ENCODE measurements at regions not wholly inside any gene's neighbourhood (a gene's known extent, or its start where the extent isn't known, plus 50 kb on each side); places are given as distances from the start of the nearest gene placed in this dataset.

- Mint-ChIP-seq H3K27me3 (ENCODE audit: unreplicated experiment) (peaks cover 6% of the 10 kb centered on the region), H3K4me3 (ENCODE audit: unreplicated experiment) (no peak overlapping the region), H3K9me3 (ENCODE audit: unreplicated experiment) (no peaks in the 10 kb centered on the region), H3K27ac (ENCODE audit: unreplicated experiment) (no peak overlapping the region), H3K36me3 (ENCODE audit: unreplicated experiment) (no peaks in the 10 kb centered on the region), H3K4me1 (ENCODE audit: unreplicated experiment) (no peaks in the 10 kb centered on the region)
- TF ChIP-seq, protein P1, sequence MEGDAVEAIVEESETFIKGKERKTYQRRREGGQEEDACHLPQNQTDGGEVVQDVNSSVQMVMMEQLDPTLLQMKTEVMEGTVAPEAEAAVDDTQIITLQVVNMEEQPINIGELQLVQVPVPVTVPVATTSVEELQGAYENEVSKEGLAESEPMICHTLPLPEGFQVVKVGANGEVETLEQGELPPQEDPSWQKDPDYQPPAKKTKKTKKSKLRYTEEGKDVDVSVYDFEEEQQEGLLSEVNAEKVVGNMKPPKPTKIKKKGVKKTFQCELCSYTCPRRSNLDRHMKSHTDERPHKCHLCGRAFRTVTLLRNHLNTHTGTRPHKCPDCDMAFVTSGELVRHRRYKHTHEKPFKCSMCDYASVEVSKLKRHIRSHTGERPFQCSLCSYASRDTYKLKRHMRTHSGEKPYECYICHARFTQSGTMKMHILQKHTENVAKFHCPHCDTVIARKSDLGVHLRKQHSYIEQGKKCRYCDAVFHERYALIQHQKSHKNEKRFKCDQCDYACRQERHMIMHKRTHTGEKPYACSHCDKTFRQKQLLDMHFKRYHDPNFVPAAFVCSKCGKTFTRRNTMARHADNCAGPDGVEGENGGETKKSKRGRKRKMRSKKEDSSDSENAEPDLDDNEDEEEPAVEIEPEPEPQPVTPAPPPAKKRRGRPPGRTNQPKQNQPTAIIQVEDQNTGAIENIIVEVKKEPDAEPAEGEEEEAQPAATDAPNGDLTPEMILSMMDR (IDR thresholded peaks at IDR 0.05) = no peak
- DNase-seq (ENCODE audit: extremely low spot score, unreplicated experiment) = no peak
Observed at GRCh38 chr1:199742547-199742946, 285.0 kb upstream of the NR5A2 start.

- TF ChIP-seq, protein P1 (IDR thresholded peaks at IDR 0.05) = no peak
- Mint-ChIP-seq H3K27ac (ENCODE audit: unreplicated experiment) (no peak overlapping the region), H3K4me3 (ENCODE audit: unreplicated experiment) (no peak overlapping the region), H3K9me3 (ENCODE audit: unreplicated experiment) (no peaks in the 10 kb centered on the region), H3K36me3 (ENCODE audit: unreplicated experiment) (no peaks in the 10 kb centered on the region), H3K4me1 (ENCODE audit: unreplicated experiment) (no peaks in the 10 kb centered on the region), H3K27me3 (ENCODE audit: unreplicated experiment) (peaks cover 12% of the 10 kb centered on the region)
- DNase-seq (ENCODE audit: extremely low spot score, unreplicated experiment) = no peak
Observed at GRCh38 chr1:199743227-199743626, 284.3 kb upstream of the NR5A2 start.

DNA sequence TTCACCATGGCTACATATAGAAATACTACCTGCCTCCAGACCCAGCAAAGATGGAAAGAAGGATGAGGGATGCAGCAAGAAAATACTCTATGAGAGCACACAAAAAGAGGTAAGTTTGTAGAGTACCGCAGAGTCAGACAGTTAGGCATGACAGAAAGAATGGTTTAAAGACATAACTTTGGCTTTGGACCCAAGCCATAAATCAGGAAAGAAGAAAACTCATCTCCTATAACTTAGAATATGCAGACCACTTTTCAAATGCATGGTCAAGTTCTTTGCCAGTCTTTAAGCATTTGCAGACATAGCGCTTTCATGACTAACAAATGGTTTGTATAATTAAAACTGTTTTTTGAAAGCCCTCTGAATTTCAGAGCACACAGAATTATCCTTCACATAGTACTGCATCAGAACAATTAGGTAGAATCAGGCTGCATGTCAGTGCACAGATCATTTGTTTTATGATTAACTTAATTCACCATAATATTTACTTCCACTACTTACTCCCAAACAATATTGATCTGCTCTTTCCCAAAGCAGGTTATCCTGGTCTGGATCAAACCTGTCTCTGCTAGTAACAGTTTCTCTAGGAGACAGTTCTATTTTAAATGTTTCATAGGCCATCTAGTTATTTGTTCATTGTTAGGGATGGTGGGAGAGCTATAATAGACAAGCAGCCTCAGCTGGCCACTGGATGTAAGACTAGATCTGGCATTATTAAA is 280.7 kb upstream of the NR5A2 start:
- TF ChIP-seq, protein P1 (IDR thresholded peaks at IDR 0.05) = no peak
- H3K36me3 Mint-ChIP-seq (ENCODE audit: unreplicated experiment) = no peaks in the 10 kb centered on the region
- no peak overlapping the region for H3K27ac Mint-ChIP-seq (ENCODE audit: unreplicated experiment)
- H3K9me3 Mint-ChIP-seq (ENCODE audit: unreplicated experiment) = no peaks in the 10 kb centered on the region
- no peak for DNase-seq (ENCODE audit: extremely low spot score, unreplicated experiment)
- H3K4me1 Mint-ChIP-seq (ENCODE audit: unreplicated experiment) = no peaks in the 10 kb centered on the region
- no peak overlapping the region for H3K4me3 Mint-ChIP-seq (ENCODE audit: unreplicated experiment)
- H3K27me3 Mint-ChIP-seq (ENCODE audit: unreplicated experiment) = peaks cover 12% of the 10 kb centered on the region

GRCh38 chr1:199747984-199748383 is 279.5 kb upstream of the NR5A2 start:
- no peaks in the 10 kb centered on the region for H3K36me3 Mint-ChIP-seq (ENCODE audit: unreplicated experiment)
- no peak for DNase-seq (ENCODE audit: extremely low spot score, unreplicated experiment)
- no peaks in the 10 kb centered on the region for H3K4me1 Mint-ChIP-seq (ENCODE audit: unreplicated experiment)
- H3K27ac Mint-ChIP-seq (ENCODE audit: unreplicated experiment) = no peak overlapping the region
- H3K4me3 Mint-ChIP-seq (ENCODE audit: unreplicated experiment) = no peak overlapping the region
- peaks cover 12% of the 10 kb centered on the region for H3K27me3 Mint-ChIP-seq (ENCODE audit: unreplicated experiment)
- TF ChIP-seq, protein P1 (IDR thresholded peaks at IDR 0.05) = no peak
- peaks cover 4% of the 10 kb centered on the region for H3K9me3 Mint-ChIP-seq (ENCODE audit: unreplicated experiment)

DNA sequence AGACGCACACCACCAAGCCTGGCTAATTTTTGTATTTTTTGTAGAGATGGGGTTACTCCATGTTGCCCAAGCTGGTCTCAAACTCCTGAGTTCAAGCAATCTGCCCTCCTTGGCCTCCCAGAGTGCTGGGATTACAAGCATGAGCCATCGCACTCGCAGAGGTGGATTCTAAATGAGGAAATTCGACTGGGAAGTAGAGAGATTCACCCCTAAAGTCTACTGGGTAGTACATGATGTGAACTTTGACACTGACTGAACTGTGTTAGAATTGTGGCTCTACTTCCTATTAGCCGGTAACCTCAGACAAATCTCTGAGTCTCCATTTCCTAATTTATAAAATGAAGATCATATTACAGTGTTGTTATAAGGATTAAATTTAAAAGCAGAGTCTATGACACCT is 276.0 kb upstream of the NR5A2 start:
- Mint-ChIP-seq H3K27me3 (ENCODE audit: unreplicated experiment) (peaks cover 14% of the 10 kb centered on the region), H3K4me1 (ENCODE audit: unreplicated experiment) (no peaks in the 10 kb centered on the region), H3K27ac (ENCODE audit: unreplicated experiment) (no peak overlapping the region), H3K9me3 (ENCODE audit: unreplicated experiment) (peaks cover 14% of the 10 kb centered on the region), H3K36me3 (ENCODE audit: unreplicated experiment) (no peaks in the 10 kb centered on the region), H3K4me3 (ENCODE audit: unreplicated experiment) (no peak overlapping the region)
- TF ChIP-seq, protein P1 (IDR thresholded peaks at IDR 0.05) = no peak
- no peak for DNase-seq (ENCODE audit: extremely low spot score, unreplicated experiment)
